CD4-positive, alpha-beta T cell treated with Interleukin-17A for 1 hour (primary cell): ENCODE measurements at regions not wholly inside any gene's neighbourhood (a gene's known extent, or its start where the extent isn't known, plus 50 kb on each side); places are given as distances from the start of the nearest gene placed in this dataset.

Experiments used
- DNase-seq: peaks from one replicate; pipeline ENCODE4 v3.0.0-alpha.2; 2020

DNA sequence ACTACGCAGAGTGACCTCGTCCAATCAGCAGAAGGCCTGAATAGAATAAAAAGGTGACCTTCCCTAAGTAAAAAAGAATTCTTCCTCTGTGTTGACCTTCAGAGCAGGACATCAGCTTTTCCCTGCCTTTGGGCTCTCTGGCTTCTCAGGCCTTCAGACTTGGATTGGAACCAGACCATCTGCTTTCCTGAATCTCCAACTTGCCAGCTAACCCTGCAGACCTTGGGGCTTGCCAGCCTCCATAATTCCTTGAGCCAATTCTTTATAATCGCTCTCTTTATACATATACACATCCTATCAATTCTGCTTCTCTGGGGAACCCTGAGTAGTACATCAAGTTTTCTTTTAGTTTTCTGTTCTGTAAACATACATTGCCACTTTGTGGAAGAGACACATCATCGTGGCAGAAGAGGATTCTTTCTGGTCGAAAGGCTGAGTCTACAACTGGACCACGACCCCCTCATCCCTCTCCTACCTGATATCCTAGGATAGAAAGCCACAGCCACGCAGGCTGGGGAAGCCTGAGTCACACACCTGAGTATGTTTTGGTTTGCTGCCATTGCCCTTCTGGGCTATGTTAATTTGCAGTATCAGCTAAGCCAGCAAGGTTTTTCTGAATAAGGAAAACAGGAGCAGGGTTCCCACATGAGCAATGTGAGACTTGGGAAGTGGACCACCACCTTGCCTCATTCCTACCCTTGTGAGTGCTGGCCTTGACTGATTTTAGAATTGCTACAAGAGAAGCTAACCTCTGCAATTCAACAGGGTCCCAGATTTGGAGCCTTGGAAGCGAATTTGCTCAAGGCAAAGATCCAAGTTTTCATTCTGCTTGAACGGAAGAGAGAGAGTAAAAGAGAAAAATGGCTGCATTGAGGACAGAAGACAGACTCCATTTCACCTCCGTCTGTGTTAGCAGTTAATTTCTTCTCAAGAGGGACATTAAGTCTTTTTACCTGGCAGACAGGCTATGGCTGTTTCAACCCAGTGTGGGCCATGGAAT is 445.2 kb upstream of the FZD8 start:
- no peak for DNase-seq

DNA sequence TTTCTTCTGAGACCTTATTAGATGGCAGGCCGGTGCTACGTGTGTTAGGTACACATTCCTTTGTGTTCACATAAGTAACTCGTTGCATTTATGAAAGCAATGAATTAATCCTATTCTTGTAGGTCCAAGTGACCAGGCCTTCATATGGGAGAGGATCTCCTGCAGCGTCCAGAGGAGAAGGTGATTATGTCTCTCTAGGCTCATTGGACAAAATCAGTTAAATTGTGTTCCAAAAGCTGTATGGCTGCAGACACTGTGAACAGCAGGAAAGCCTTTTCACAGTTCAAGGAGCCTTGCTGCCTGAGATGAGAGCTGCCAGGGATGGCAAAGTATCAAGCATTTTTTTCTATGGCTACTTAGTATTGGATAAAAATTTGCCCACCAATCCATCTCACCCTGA is 433.1 kb upstream of the FZD8 start:
- no peak for DNase-seq

DNA sequence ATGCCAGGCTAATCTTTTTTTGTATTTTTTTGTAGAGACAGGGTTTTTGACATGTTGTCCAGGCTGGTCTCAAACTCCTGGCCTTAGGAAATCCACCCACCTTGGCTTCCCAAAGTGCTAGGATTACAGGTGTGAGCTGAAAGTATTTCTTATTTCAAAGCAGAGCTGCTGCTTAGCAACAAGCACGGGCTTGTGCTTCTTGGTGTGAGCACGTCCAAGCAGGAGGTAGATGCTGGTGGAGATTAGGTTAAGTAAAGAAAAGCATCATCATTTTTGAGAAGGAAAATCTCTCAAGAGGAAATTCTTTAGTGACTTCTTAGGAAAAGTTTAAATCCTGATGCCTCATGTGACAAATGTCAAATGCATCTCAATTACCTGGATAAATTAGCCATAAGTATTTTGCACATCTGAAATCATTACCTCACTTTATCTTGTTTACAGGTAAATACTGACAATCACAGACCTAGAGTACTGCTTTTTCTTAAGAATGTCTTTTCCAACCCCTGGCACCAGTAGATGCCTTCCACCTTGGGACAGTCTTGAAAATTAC is 431.8 kb upstream of the FZD8 start:
- no peak for DNase-seq

DNA sequence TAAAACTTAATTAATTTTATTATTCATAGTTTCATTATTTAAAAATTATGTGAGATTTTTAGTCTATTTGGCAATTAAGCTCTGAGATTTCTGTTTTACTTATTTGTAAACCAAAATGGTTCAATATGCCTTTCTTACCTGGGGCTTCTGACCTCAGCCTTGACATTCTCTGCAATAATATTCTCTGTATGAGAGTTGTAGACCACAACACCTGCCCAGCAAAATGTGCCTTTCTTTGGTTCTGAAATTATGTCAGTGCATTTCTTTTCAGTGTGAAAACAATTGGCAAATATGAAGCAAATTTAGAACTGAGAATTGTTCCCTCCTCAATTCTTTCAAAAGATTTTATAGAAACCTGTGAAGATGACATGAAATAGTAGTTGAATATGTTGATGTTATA is 426.4 kb upstream of the FZD8 start:
- no peak for DNase-seq

DNA sequence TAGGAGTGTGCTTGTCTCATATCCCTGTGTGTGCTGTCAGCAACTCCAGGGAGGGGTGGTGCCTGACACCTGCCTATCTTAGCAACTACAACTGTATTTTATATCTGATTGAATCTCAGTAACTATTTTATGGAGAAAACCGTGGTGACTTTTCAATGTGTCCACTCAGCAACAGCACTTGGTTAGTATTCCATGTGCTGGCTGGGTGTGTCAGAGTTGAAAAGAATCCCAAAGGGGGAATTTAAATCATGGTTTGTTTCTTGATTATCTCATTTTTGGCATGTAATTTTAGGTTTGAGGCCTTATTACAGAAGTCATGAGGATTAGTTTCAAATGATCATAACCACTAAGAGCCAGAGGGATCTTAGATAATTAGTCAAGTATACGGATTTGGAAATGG is 425.7 kb upstream of the FZD8 start:
- no peak for DNase-seq

DNA sequence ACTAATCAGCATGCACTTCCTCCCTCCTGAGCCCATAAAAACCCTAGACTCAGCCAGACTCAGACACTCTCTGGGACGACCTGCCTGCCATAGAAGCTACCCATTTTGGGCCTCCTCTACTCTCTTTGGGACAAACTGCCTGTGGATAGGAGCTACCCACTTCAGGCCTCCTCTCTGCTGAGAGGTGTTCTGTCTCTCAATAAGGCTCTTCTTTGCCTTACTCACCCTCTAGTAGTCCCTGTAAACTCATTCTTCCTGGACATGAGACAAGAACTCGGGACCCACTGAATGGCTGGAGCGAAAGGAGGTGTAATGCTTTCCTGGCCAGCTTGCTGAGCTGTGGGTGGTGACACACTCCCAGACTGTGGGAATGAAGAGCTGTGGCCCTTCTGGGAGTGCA is 424.8 kb upstream of the FZD8 start:
- DNase-seq: no peak

DNA sequence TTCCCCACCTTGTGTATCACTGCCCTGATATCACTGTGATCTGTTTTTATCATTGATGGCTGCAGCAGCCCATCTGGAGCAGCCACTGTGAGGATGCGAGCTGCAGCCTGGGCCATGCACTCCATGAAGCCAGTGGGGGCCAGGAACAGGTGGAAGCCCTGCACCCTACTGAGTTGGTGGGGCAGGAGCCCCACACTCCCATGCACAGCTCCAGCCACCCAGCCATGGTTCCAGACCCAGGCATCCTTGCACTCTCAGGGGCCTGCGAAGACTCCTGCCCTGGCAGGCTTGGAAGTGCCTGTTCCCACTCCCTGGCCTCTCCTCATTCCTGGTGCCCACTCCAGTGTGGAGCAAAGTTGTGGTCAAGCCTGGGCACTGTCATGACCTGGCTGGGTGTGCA is 424.0 kb upstream of the FZD8 start:
- no peak for DNase-seq

DNA sequence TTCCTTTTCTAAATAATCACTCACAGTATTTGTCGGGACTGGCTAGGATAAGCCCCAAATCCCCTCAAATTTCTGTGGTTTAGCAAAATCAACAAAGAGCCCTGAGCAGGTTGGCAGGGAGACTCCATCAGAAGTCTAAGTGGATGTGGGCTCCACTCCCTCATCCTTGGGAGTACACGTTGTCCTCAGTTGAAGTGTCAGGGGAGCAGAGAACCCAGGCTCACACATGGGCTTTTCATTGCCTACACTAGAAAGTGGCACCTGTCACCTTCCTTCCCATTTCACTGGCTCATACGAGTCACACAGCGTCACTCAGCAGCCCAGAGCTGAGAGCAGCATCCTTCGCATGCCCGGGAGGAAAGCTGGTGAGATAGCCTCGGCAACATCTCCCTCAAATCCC is 421.3 kb upstream of the FZD8 start:
- no peak for DNase-seq

DNA sequence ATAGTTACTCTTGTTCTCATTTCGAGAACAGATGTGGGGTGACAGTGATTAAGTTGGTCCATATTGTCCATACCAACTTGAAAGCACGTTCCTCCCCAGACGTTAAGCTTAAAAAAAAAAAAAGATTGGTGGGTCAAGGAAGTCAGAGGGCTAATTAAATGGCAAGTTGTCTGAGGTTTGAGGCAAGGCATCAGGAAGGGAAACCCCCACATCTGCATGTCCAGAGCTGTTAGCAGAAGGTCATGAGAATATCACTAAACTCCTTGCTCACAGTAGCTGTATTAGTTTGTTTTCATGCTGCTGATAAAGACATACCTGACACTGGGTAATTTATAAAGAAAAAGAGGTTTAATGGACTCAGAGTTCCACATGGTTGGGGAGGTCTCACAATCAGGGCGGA is 415.6 kb upstream of the FZD8 start:
- DNase-seq: no peak

DNA sequence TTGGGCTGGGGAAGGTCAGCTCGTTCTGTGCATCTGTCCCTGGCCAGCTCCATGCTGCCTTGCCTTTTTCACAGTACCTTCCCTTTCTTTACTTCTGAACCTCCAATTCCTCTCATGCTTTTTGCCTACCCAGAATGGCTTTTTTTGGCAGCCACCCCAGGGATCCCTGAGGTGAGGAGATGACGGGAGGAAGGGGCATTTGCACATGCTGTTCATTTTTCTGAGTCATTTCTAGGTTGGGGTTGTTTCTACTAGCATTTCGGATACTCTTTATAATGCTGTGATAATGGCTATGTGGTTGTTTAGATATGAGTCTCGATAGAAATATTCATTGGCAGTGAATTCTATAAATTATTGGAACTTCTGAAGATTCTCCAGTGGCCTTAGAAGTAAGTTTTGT is 415.1 kb upstream of the FZD8 start:
- DNase-seq: no peak

DNA sequence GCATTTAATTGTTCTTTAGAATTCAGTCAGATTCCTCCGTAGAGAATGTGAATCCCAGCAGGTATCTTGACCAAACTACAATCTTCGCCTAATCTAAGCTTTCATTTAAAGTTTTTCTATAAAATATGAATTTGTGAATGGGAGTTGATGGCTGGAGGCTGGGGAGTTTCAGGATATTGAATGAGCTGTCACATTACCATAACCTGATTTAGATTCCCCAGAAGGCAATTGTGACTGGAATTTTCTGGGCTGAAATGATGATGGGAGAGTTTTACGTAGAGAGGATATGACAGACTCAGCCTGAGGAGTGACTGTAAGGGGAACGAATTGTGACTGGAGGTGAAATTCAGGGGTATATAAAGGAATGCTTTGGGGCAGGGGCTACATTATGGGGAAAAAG is 411.7 kb upstream of the FZD8 start:
- DNase-seq: no peak

DNA sequence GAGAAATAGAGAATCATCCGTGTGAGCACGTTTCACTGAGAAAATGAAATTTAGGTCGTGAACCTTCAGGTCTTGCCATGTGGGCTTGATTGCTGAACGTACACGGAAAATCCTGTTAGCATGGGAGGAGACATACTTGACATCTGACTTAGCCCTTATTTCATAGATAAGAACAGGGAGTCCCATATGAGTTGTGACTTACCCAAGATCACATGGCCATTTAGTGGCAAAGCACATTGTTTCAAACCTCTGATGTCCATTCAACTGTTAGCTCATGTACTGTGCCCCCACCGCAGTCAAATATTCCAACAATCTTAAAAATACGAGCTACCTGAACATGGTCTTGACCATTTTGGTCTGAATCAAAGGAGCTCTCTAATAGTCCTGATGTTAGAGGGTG is 411.2 kb upstream of the FZD8 start:
- DNase-seq: no peak

DNA sequence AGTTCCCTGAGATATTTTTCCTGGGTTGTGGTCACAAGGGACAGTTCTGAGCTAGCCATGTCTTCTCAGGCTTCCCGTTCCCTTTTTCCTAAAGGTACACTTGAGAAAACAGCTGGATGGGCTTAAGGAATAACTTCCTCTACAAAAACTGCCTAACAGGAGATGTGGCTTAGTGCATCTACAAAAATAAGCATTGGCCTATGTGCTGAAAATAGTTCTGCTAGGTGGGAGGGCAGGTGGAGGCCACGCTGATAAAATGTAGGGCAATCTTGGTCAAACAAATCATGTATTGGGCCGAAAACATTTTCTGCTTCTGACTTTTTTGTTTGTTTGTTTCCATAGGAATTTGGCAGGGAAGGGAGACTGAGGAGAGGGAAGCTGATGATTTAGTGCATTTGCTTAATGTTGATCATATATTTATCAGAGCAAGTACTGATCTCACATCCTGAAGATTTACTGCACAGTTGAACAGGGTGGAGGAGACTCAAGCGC is 409.4 kb upstream of the FZD8 start:
- DNase-seq: no peak

DNA sequence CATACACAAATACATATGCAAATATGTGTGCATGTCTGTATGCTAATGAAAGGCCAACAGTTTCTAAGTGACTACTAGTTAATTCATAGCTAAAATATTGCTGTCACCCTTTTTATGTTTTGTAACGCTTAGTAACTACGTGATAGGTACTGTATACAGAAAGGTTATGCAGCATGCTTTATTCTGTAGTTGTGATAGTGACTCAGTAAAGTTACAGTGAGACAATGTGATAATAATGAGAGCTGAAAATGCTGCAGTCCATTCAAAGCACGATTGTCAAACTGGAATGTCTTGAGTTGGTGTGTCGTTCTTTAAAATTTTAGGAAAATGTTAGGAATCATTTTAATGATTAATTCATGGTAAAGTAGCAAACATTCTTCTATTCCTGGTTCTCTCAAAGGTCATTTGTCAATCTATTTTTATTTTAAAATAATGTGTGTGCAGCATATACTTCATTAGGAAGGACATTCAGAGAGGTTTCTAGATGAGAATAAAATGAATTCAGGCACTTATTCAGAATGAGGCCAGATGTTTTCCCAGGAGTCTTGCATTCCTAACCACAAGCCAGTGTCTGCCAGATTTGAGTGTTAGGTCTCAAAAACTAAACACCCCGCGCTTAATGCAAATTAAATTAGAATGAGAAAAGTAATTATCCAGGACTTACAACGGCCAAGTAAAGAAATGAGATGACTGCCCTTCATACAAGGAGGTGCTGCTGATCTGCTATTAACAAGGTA is 408.8 kb upstream of the FZD8 start:
- DNase-seq: no peak

DNA sequence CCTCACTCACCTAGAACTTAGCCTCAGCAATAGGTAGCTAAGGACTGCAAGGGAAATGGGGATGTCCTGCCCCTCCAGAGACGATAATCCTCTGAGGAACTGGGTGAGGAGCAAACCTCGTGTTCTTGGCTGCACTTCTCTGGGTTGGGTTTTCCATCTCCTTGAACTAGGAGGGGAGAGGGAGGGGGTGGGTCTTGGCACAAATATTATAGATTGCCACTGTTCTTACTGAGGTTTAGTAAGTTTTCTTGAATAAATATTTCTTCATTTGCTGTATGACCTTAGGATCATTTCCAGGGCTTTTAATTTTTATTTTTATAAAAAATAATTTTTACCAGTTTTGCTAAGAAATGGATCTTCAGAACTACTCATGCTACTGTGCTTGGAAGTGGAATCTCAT is 406.7 kb upstream of the FZD8 start:
- DNase-seq: no peak

DNA sequence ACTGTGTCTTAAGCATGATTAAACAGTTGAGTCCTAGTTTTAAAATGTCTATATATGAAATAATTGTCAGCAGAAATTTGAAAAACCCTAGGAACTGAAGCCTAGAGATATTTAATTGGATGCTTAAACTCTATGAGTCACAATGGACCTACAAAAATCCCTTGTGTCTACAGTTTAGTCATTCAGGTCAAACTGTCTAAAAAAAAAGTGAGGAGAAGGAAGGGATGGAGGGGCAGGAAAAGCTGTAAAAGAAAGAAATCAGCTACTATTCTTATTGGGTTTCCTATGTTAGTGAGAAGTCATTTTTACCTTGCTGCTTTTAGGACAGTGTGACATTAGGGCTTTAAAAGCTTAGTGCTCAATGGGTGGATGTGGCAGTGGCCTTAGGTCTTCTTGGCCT is 406.1 kb upstream of the FZD8 start:
- DNase-seq: no peak

DNA sequence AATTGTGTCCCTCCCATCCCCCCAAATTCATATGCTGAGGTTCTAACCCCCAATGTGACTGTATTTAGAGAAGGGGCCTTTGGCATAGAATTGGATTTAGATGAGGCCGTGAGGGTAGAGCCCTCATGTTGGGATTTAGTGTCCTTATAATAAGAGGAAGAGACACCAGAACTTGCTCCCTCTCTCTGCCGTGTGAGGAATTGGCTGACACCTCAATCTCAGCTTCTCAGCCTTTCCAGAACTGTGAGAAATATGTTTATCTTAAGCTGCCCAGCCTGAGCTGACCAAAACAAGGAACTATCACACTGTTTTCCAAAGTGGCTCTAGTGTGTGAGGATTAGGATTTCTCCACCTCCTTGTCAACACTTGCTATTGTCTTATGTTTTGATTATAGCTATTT is 400.0 kb upstream of the FZD8 start:
- DNase-seq: no peak

DNA sequence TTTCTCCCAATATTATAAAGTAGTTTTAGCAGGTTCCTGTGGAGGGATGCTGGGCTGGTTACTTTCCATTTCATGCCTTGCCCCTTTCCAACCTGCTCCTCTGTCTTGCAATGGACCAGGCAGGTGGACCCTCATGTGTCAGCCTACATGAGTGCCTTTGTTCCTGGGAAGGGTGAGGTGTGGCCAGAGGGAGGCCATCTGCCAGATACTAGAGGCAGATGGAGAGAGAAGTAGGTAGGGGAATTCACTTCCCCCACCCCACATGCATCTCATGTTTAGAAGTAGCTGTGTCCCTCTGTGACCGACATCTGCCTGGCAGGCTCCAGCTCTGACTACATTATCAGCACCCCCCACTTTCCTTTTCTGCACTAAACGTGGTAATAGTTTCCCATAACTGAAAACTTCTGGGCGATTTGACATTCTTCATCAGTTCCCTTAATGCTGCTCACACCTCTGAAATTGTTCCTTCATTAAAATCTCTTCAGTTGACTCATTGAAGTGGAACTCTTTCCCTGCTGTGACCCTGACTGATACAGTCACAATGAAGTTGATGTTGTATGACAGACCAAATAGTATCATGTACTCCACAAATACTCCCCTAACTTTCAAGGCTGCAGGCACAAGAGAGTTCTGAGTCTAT is 396.3 kb upstream of the FZD8 start:
- DNase-seq: no peak

DNA sequence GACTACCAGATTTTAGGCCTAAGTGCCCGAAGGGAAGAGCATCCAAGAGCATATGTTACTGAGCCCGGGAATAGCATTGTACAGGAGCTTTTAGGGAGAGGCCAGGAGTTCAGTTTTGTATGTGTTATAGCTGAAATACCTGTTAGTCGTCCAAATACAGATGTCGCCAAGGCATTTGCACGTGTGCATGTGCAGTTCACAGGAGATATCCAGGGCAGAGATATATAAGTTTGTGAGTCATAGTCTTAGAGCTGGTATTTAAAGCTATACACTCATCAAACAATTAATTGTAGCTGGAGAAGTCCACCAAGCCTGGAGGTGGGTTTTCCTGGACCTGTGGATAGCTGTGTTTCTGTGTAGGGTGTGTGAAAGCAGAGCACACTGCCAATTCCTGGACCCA is 394.0 kb upstream of the FZD8 start:
- DNase-seq: no peak

DNA sequence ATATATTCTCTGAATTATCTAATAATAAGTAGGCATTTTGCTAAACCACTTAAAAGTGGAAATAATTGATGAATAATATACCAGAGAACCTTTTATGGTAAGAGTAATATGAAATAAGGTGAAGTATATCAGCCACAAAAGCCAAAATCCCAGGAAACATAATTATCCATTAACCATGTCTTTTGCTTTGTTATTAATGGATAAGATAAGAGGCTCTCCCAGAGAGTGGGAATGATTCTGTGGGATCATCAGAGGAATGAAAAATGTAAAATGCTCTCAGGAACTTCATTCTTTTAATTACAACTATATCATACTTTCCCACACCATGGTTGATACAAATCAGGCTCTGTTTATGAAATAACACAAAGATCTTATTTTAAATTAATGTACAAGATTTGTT is 391.7 kb upstream of the FZD8 start:
- no peak for DNase-seq

DNA sequence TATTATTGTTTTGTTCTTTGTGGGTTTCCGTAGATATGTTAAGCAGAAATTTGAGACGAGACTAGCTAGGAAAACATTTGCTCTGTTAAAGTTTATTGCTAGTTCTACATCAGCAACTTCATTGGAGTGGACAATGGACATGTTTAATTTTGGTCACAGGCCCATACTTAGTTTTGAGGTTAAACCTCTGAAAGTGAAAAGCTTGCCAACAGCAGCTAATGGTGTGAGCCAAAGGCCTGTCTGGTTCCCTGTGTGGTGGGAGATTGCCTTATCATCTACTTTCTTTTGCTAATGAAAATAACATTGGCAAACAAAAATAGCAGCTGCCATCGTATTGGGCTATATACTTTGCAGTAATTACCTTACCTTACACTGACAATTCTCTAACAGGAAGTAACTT is 388.4 kb upstream of the FZD8 start:
- no peak for DNase-seq

DNA sequence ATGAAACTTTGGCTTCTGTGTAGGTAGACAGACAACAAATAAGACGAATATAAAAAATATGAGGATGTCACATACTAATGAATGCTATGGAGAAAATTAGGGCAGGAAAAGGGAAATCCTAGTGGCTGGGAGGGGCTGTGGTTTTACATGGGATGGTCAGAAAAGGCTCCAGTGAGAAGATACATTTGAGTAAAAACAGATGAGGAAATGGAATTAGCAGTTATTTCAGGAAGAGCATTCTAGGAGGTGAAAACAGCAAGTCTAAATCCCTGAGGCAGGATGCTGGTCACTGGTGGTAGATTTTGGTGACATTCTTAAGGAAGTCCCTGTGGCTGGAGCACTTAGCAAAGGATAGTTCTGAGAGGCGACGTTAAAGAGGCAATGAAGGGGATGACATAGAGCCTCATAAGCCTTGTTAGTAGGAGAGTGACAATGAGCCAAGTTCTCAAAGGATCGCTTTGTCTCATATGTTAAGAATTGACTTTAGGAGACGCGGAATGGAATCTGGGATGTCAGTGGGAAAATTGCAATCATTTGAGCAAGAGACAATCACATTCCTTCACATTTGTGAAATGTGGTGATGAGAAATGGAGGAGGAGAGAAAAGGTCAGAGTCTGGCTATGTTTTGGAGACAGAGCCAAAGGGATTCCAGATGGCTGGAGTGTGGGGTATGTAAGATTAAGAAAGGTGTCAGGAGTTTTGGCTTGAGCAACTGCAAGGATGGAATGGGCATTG is 384.7 kb upstream of the FZD8 start:
- DNase-seq: no peak

DNA sequence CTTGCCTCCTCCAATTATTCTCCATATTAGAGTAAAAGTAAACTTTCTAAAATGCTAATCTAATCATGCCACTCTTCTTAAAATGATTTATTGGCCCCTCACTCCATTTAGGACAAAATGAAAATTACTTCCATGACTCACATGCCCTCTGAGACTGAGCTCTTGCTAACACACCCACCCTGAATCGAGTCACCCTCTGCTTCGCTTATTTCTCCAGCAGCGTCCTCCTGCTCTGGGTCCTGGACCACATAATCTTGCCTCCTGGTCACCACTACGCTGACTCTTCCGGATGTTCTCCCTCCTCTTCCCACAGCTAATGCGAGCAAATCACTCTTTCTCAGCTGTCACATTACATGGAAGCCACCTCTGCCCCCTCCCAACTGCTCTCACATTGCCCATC is 384.0 kb upstream of the FZD8 start:
- DNase-seq: no peak
